ENCODE measurements at regions not wholly inside any gene's neighbourhood (a gene's known extent, or its start where the extent isn't known, plus 50 kb on each side); places are given as distances from the start of the nearest gene placed in this dataset.

DNA sequence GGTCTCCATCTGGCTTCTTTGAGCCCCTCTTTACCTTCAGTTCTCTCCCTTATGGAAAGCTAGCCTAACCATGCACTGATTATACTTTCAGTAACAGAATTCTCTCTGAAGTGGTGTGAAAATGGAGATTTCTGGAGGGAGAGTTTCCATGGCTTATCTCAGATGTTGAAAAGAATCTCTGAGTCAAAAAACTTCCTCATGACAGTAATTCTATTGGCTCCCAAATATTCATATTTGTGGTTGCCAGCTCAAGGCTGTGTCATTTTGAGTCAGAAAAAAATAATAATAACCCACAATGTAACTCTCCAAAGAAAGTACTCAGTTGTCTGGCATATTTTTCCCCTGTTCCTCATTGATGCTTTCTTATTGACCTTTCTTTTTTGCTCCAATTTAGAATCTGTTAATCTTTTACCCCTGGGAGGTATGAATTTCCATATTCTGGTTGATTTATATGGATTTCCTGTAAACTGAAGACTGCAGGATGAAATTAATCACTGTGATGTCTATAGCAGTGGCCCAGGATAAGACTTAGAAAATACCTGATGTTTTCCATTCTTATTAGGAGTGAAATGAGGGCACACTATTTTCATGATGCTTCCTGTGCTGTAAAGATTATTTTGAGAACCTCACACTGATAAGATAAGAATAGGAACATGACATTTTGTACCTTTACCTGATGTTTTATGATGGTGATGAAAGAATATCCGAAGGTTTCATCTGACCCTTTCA is 149.5 kb upstream of the EPHA3 start:
- Histone ChIP-seq H3K27me3 (ENCODE audit: control insufficient read depth, insufficient read depth, low read length) (no peaks in the 10 kb centered on the region), H3K27ac (ENCODE audit: low read length) (no peak overlapping the region)
- DNase-seq (ENCODE audit: low read depth, low spot score): no peak

DNA sequence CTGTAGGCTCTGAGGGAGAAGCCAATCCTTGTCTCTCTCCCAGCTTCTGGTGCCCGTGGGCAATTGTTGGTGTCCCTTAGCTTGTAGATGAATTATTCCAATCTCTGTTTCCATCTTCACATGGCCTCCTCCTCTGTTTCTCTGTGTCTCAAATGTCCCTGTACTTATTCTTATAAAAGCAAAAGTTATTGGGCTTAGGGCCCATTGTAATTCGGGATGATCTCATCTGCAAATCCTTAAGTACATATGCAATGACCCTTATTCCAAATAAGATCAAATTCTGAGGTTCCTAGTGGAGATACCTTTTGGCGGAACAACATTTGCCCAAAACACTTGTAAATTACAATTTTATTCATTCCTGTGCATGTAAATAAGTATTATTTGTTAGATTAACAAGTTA is 147.4 kb upstream of the EPHA3 start:
- no CpG with 5 or more reads among the region's 3 CpGs for WGBS (ENCODE audit: insufficient coverage, insufficient read length)
- no peak for DNase-seq (ENCODE audit: low read depth, low spot score)
- no peaks in the 10 kb centered on the region for H3K36me3 ChIP-seq (ENCODE audit: control insufficient read depth, insufficient read depth, low read length)
- no peaks in the 10 kb centered on the region for H3K9me3 ChIP-seq (ENCODE audit: control insufficient read depth, insufficient read depth, low read length)
- H3K4me1 ChIP-seq (ENCODE audit: control insufficient read depth, insufficient read depth, low read length): no peaks in the 10 kb centered on the region
- no peak overlapping the region for H3K27ac ChIP-seq (ENCODE audit: low read length)
- no peaks in the 10 kb centered on the region for H3K27me3 ChIP-seq (ENCODE audit: control insufficient read depth, insufficient read depth, low read length)
- no peak overlapping the region for H3K4me3 ChIP-seq (ENCODE audit: low read length)

More for the DNA sequence above, 149.5 kb upstream of the EPHA3 start:
- H3K4me1 ChIP-seq (ENCODE audit: control insufficient read depth, insufficient read depth, low read length): no peaks in the 10 kb centered on the region
- no CpG with 5 or more reads among the region's 1 CpG for WGBS (ENCODE audit: insufficient coverage, insufficient read length)
- H3K9me3 ChIP-seq (ENCODE audit: control insufficient read depth, insufficient read depth, low read length): no peaks in the 10 kb centered on the region
- H3K4me3 ChIP-seq (ENCODE audit: low read length): no peak overlapping the region
- H3K36me3 ChIP-seq (ENCODE audit: control insufficient read depth, insufficient read depth, low read length): no peaks in the 10 kb centered on the region

DNA sequence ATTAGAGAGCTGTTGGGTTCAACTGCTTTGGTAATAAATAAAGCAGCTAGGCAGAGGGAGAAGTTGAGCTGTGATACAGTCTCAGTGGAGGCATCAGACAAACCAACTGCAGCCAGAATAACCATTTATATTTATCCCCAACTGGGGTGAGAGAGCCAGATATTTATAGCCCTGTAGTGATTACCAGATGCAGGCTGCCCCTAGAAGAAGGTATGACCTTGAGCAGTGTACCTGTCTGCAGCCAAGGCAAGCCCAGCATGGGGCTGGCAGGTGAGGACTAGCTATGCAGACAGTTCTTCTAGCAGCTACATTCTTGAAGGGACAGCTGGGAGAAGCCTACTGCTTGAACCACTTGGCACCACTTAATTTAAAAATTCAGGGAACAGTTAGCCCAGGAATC is 144.4 kb upstream of the EPHA3 start:
- H3K4me3 ChIP-seq (ENCODE audit: low read length): no peak overlapping the region
- DNase-seq (ENCODE audit: low read depth, low spot score): no peak
- no peaks in the 10 kb centered on the region for H3K4me1 ChIP-seq (ENCODE audit: control insufficient read depth, insufficient read depth, low read length)
- no peaks in the 10 kb centered on the region for H3K27me3 ChIP-seq (ENCODE audit: control insufficient read depth, insufficient read depth, low read length)
- H3K9me3 ChIP-seq (ENCODE audit: control insufficient read depth, insufficient read depth, low read length): no peaks in the 10 kb centered on the region
- no peak overlapping the region for H3K27ac ChIP-seq (ENCODE audit: low read length)
- H3K36me3 ChIP-seq (ENCODE audit: control insufficient read depth, insufficient read depth, low read length): no peaks in the 10 kb centered on the region

DNA sequence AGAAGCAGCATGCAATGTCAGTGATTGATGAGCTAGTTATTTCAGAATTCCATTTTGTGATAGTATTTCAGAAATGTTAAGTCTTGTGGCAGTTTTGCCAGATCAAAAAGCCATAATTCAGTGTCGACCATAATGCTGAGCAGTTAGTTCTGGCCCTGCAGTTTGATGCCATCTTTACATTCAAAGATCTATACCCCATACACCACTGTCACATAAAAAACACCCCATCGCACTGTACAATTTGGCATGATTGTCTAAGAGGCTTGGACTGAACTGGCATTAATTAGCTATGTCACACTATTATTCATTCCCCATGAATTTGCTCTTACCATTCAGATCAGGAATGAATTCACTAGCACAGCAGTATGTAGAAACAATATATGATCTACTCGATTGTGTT is 127.7 kb upstream of the EPHA3 start:
- no peak for DNase-seq (ENCODE audit: low read depth, low spot score)
- Histone ChIP-seq H3K27ac (ENCODE audit: low read length) (no peak overlapping the region), H3K36me3 (ENCODE audit: control insufficient read depth, insufficient read depth, low read length) (no peaks in the 10 kb centered on the region), H3K4me1 (ENCODE audit: control insufficient read depth, insufficient read depth, low read length) (no peaks in the 10 kb centered on the region), H3K4me3 (ENCODE audit: low read length) (no peak overlapping the region), H3K9me3 (ENCODE audit: control insufficient read depth, insufficient read depth, low read length) (no peaks in the 10 kb centered on the region), H3K27me3 (ENCODE audit: control insufficient read depth, insufficient read depth, low read length) (no peaks in the 10 kb centered on the region)
- WGBS (ENCODE audit: insufficient coverage, insufficient read length): no CpG with 5 or more reads among the region's 3 CpGs

DNA sequence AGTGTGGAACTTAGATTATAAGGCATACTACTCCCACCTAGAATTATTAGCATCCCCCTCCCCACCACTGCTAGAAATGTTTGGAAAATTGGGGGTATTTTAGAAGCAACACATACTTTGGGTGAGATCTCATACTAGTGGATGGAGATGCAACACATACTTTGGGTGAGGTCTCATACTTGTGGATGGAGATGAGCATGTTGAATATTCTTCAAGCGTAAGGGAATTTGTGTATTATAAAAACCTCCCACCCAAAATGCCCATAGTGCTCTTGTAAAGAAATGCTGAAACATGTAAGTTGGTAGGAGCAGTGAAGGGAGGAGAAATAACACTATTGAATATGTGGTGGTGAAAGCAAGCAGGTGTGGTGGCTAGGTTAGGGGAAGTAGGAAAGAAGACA is 124.0 kb upstream of the EPHA3 start:
- Histone ChIP-seq H3K4me3 (ENCODE audit: low read length) (no peak overlapping the region), H3K4me1 (ENCODE audit: control insufficient read depth, insufficient read depth, low read length) (no peaks in the 10 kb centered on the region), H3K36me3 (ENCODE audit: control insufficient read depth, insufficient read depth, low read length) (no peaks in the 10 kb centered on the region), H3K27me3 (ENCODE audit: control insufficient read depth, insufficient read depth, low read length) (no peaks in the 10 kb centered on the region), H3K27ac (ENCODE audit: low read length) (no peak overlapping the region), H3K9me3 (ENCODE audit: control insufficient read depth, insufficient read depth, low read length) (no peaks in the 10 kb centered on the region)
- DNase-seq (ENCODE audit: low read depth, low spot score): no peak
- no CpG with 5 or more reads among the region's 1 CpG for WGBS (ENCODE audit: insufficient coverage, insufficient read length)

DNA sequence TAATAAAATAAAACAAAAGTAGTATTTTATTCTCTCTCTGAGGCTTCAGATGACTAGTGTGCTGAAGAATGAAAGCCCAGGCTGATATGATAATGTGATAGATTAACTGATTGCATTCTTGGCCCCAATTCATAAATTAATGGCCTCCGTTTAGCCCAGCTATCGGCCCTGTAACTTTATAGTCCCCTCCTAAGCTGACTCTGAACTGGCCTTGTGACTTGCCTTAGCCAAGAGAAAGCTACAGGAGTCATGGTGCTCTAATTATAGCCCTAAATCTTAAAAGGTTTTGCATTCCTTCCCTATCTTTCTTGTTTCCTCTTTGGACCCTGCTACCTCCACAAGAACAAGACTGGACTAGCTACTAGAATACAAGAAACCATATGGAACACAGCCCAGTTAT is 123.2 kb upstream of the EPHA3 start:
- Histone ChIP-seq H3K4me1 (ENCODE audit: control insufficient read depth, insufficient read depth, low read length) (no peaks in the 10 kb centered on the region), H3K27ac (ENCODE audit: low read length) (no peak overlapping the region), H3K9me3 (ENCODE audit: control insufficient read depth, insufficient read depth, low read length) (no peaks in the 10 kb centered on the region), H3K36me3 (ENCODE audit: control insufficient read depth, insufficient read depth, low read length) (no peaks in the 10 kb centered on the region), H3K4me3 (ENCODE audit: low read length) (no peak overlapping the region), H3K27me3 (ENCODE audit: control insufficient read depth, insufficient read depth, low read length) (no peaks in the 10 kb centered on the region)
- DNase-seq (ENCODE audit: low read depth, low spot score): no peak
- no CpG with 5 or more reads among the region's 2 CpGs for WGBS (ENCODE audit: insufficient coverage, insufficient read length)

DNA sequence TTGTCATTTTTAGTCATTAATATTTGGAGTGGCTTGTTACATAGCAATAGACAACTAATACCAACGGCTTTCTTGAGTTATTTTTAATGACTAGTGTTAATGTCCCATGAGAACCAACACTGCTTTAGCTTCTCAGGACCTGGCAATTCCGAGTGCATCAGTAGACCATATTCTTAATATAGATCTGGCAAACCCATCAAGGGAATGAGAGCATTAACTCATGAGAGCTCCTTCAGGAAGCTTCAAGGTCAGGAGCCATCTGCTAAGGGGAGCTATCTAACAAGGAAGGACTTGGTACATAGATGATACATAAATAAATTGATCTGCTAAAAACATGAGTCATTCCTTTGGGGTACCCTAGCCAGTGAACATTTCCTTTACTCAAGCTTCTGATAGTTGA is 122.6 kb upstream of the EPHA3 start:
- H3K36me3 ChIP-seq (ENCODE audit: control insufficient read depth, insufficient read depth, low read length): no peaks in the 10 kb centered on the region
- H3K4me3 ChIP-seq (ENCODE audit: low read length): no peak overlapping the region
- no peak for DNase-seq (ENCODE audit: low read depth, low spot score)
- H3K27me3 ChIP-seq (ENCODE audit: control insufficient read depth, insufficient read depth, low read length): no peaks in the 10 kb centered on the region
- H3K9me3 ChIP-seq (ENCODE audit: control insufficient read depth, insufficient read depth, low read length): no peaks in the 10 kb centered on the region
- no CpG with 5 or more reads among the region's 2 CpGs for WGBS (ENCODE audit: insufficient coverage, insufficient read length)
- no peaks in the 10 kb centered on the region for H3K4me1 ChIP-seq (ENCODE audit: control insufficient read depth, insufficient read depth, low read length)
- no peak overlapping the region for H3K27ac ChIP-seq (ENCODE audit: low read length)

DNA sequence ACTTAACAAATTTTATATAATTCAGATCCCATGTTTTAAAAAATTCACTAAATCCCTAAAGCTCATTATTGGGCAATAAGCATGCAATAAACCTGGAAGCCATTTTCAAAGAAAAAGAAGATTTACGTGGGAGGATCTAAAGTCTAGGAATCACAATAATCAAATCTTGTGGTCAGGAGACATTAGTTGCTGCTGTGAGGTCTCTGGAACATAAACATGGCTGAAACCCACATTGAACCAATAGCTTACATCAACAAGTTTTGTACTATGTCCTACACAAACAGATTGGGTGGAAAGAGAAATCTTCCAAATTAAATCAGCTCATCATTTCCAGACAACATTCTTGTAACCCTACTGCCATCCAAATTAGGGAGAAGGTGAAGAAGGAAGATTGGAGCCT is 121.9 kb upstream of the EPHA3 start:
- no CpG with 5 or more reads among the region's 1 CpG for WGBS (ENCODE audit: insufficient coverage, insufficient read length)
- Histone ChIP-seq H3K4me1 (ENCODE audit: control insufficient read depth, insufficient read depth, low read length) (no peaks in the 10 kb centered on the region), H3K36me3 (ENCODE audit: control insufficient read depth, insufficient read depth, low read length) (no peaks in the 10 kb centered on the region), H3K27ac (ENCODE audit: low read length) (no peak overlapping the region), H3K27me3 (ENCODE audit: control insufficient read depth, insufficient read depth, low read length) (no peaks in the 10 kb centered on the region), H3K9me3 (ENCODE audit: control insufficient read depth, insufficient read depth, low read length) (no peaks in the 10 kb centered on the region), H3K4me3 (ENCODE audit: low read length) (no peak overlapping the region)
- DNase-seq (ENCODE audit: low read depth, low spot score): no peak

DNA sequence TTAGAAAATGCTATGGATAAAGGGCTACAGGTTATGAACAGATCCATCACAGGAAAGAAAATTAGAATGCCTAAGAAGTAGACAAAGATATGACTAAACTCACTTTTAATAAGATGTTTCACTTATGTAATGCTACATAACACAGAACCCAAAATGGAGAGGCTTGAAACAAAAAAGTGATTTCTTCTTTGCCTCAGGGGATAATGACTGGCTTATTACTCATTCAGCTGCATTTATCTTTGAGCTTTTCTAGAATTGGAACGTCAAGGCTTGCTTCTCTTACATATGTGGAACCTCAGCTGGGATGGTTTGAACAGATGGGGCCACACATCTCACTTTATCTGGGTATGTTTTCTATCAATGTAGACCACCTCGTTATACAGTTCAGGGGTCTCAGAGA is 120.6 kb upstream of the EPHA3 start:
- no peak for DNase-seq (ENCODE audit: low read depth, low spot score)
- no peaks in the 10 kb centered on the region for H3K36me3 ChIP-seq (ENCODE audit: control insufficient read depth, insufficient read depth, low read length)
- no CpG with 5 or more reads among the region's 2 CpGs for WGBS (ENCODE audit: insufficient coverage, insufficient read length)
- H3K9me3 ChIP-seq (ENCODE audit: control insufficient read depth, insufficient read depth, low read length): no peaks in the 10 kb centered on the region
- no peaks in the 10 kb centered on the region for H3K27me3 ChIP-seq (ENCODE audit: control insufficient read depth, insufficient read depth, low read length)
- no peaks in the 10 kb centered on the region for H3K4me1 ChIP-seq (ENCODE audit: control insufficient read depth, insufficient read depth, low read length)
- H3K4me3 ChIP-seq (ENCODE audit: low read length): no peak overlapping the region
- no peak overlapping the region for H3K27ac ChIP-seq (ENCODE audit: low read length)

DNA sequence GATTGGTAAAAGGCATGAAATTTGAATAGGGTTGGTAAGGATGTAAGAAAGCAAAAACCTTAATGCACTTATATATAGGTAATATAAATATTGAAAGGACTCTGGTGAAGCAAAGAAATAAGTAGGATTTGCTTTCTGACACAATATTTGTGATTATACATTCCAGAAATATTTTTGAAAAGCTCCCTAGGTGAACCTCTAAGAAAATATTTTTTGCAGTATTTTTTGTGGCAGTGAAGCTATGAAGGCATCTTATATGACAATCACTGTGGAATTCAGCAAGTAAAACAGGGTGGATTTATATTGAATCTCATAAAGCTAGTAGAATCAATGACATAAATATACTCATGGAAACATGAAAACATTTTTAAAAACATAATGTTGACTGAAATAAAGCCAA is 119.6 kb upstream of the EPHA3 start:
- Histone ChIP-seq H3K4me1 (ENCODE audit: control insufficient read depth, insufficient read depth, low read length) (no peaks in the 10 kb centered on the region), H3K27me3 (ENCODE audit: control insufficient read depth, insufficient read depth, low read length) (no peaks in the 10 kb centered on the region), H3K9me3 (ENCODE audit: control insufficient read depth, insufficient read depth, low read length) (no peaks in the 10 kb centered on the region), H3K27ac (ENCODE audit: low read length) (no peak overlapping the region), H3K4me3 (ENCODE audit: low read length) (no peak overlapping the region), H3K36me3 (ENCODE audit: control insufficient read depth, insufficient read depth, low read length) (no peaks in the 10 kb centered on the region)
- DNase-seq (ENCODE audit: low read depth, low spot score): no peak

DNA sequence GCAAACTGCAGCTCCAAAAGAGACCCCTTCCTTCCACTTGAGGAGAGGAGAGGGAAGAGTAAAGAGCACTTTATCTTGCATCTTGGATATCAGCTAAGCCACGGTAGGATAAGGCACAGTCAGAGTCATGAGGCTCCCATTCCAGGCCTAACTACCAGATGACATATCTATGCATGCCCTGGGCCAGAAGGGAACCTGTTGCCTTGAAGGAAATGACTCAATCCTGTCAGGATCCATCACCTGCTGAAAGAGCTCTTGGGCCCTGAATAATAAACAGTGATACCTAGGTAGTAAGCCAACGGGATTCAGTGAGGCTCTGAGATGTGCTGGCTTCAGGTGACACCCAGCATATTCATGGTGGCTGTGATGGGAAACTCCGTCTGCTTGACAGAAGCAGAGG is 118.5 kb upstream of the EPHA3 start:
- no CpG with 5 or more reads among the region's 3 CpGs for WGBS (ENCODE audit: insufficient coverage, insufficient read length)
- no peak for DNase-seq (ENCODE audit: low read depth, low spot score)
- no peaks in the 10 kb centered on the region for H3K36me3 ChIP-seq (ENCODE audit: control insufficient read depth, insufficient read depth, low read length)
- no peak overlapping the region for H3K4me3 ChIP-seq (ENCODE audit: low read length)
- no peak overlapping the region for H3K27ac ChIP-seq (ENCODE audit: low read length)
- H3K4me1 ChIP-seq (ENCODE audit: control insufficient read depth, insufficient read depth, low read length): no peaks in the 10 kb centered on the region; the same call in 1 of the 2 replicates
- no peaks in the 10 kb centered on the region for H3K9me3 ChIP-seq (ENCODE audit: control insufficient read depth, insufficient read depth, low read length)
- no peaks in the 10 kb centered on the region for H3K27me3 ChIP-seq (ENCODE audit: control insufficient read depth, insufficient read depth, low read length)

Measured in iPS DF 6.9 (cell line).